Thoracic aorta (tissue), 2 donors: ENCODE measurements at regions not wholly inside any gene's neighbourhood (a gene's known extent, or its start where the extent isn't known, plus 50 kb on each side); places are given as distances from the start of the nearest gene placed in this dataset.

Experiments
- ATAC-seq: fragments of 150-250 bp; one replicate; pipeline ENCODE4 v1.8.0; 2017; ENCODE audit warnings: low read depth; ENCODE audit not compliant: insufficient number of reproducible peaks, low FRiP score
- DNase-seq: peaks from one replicate; pipeline ENCODE4 v3.0.0-alpha.2; 2020; ENCODE audit warnings: low spot score
- H3K27ac ChIP-seq, 2 donors: fragments of 200-600 bp; sonication (generic); 1 replicate in 1 of 2; 2 replicates in 1 of 2; pipeline ENCODE4 v1.5.1; 2016; ENCODE audit warnings: mild to moderate bottlenecking in 2 of 2, moderate library complexity in 2 of 2
- H3K27me3 ChIP-seq: fragments of 200-600 bp; sonication (generic); replicated peaks from 2 replicates; pipeline ENCODE4 v1.6.0; 2016; ENCODE audit warnings: mild to moderate bottlenecking; ENCODE audit not compliant: insufficient read depth
- H3K36me3 ChIP-seq: fragments of 200-600 bp; sonication (generic); one replicate; pipeline ENCODE4 v1.5.1; 2016
- H3K4me1 ChIP-seq, 2 donors: fragments of 200-600 bp; sonication (generic); 1 replicate in 1 of 2; 2 replicates in 1 of 2; pipeline versions ENCODE4 v1.5.1 to v1.6.0; 2016; ENCODE audit warnings: low read depth in 2 of 2, mild to moderate bottlenecking in 1 of 2; ENCODE audit not compliant: control insufficient read depth in 1 of 2
- H3K4me3 ChIP-seq: fragments of 200-600 bp; sonication (generic); 2 replicates; pipeline ENCODE4 v1.5.1; 2016; ENCODE audit warnings: mild to moderate bottlenecking
- H3K9me3 ChIP-seq: fragments of 200-600 bp; sonication (generic); 2 replicates; pipeline ENCODE4 v1.5.1; 2016
- TF ChIP-seq, protein P1 (sequence below): fragments of 200-600 bp; sonication (generic); IDR thresholded peaks from one replicate; pipeline ENCODE4 v1.5.1; 2019; ENCODE audit warnings: antibody characterized with exemption

GRCh38 chr3:72255791-72256559 lies 471.0 kb upstream of the PROK2 start:
- Histone ChIP-seq H3K36me3 (no peaks in the 10 kb centered on the region), H3K9me3 (no peaks in the 10 kb centered on the region), H3K4me3 (no peak overlapping the region), H3K27me3 (no peaks in the 10 kb centered on the region), H3K27ac (no peak overlapping the region), H3K4me1 (peaks cover 14 to 44% of the 10 kb centered on the region in 2 donors)
- DNase-seq = no peak
- no peak for ATAC-seq
- TF ChIP-seq, protein P1, sequence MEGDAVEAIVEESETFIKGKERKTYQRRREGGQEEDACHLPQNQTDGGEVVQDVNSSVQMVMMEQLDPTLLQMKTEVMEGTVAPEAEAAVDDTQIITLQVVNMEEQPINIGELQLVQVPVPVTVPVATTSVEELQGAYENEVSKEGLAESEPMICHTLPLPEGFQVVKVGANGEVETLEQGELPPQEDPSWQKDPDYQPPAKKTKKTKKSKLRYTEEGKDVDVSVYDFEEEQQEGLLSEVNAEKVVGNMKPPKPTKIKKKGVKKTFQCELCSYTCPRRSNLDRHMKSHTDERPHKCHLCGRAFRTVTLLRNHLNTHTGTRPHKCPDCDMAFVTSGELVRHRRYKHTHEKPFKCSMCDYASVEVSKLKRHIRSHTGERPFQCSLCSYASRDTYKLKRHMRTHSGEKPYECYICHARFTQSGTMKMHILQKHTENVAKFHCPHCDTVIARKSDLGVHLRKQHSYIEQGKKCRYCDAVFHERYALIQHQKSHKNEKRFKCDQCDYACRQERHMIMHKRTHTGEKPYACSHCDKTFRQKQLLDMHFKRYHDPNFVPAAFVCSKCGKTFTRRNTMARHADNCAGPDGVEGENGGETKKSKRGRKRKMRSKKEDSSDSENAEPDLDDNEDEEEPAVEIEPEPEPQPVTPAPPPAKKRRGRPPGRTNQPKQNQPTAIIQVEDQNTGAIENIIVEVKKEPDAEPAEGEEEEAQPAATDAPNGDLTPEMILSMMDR = no peak

- no peak for DNase-seq
- peak; percentile 69 for ATAC-seq
These were observed 470.2 kb upstream of the PROK2 start for GRCh38 chr3:72255191-72255590.

DNA sequence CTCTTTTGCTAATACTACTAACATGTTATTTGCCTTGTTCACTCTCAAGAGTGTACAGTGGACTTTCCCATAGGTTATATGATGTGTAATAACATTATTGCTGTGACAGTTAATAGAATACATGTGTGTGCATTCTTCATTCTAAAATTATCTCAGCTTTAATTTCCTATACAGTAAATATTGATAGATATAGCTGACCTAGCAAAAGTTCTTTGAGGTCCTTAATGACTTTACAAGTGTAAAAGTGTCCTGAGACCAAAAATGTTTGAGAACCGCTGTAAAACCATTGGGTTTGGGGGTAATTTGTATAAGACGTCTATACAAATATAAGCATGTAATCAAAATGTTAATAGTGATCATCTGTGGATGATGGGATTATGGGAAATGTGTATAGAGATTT lies 469.5 kb upstream of the PROK2 start:
- Histone ChIP-seq H3K4me3 (no peak overlapping the region), H3K4me1 (peaks cover 14 to 36% of the 10 kb centered on the region in 2 donors), H3K27ac (no peak overlapping the region), H3K36me3 (no peaks in the 10 kb centered on the region), H3K9me3 (no peaks in the 10 kb centered on the region), H3K27me3 (no peaks in the 10 kb centered on the region)
- TF ChIP-seq, protein P1 = no peak
- ATAC-seq (no peak), DNase-seq (no peak)

More at GRCh38 chr3:72255191-72255590, 470.2 kb upstream of the PROK2 start:
- peaks cover 14 to 36% of the 10 kb centered on the region in 2 donors for H3K4me1 ChIP-seq
- no peak overlapping the region for H3K4me3 ChIP-seq
- no peaks in the 10 kb centered on the region for H3K27me3 ChIP-seq
- H3K36me3 ChIP-seq = no peaks in the 10 kb centered on the region
- no peaks in the 10 kb centered on the region for H3K9me3 ChIP-seq
- H3K27ac ChIP-seq = no peak overlapping the region
- TF ChIP-seq, protein P1 = no peak

- Histone ChIP-seq H3K36me3 (no peaks in the 10 kb centered on the region), H3K27ac (no peak overlapping the region), H3K4me1 (peaks cover 9 to 39% of the 10 kb centered on the region in 2 donors), H3K4me3 (no peak overlapping the region), H3K9me3 (no peaks in the 10 kb centered on the region), H3K27me3 (no peaks in the 10 kb centered on the region)
- ATAC-seq (no peak), DNase-seq (no peak)
- TF ChIP-seq, protein P1 = no peak
These were observed 465.8 kb upstream of the PROK2 start for GRCh38 chr3:72250725-72251124.

- DNase-seq = no peak
- Histone ChIP-seq H3K4me3 (no peak overlapping the region), H3K27ac (no peak overlapping the region), H3K4me1 (peaks cover 16 to 47% of the 10 kb centered on the region in 2 donors), H3K27me3 (no peaks in the 10 kb centered on the region), H3K9me3 (no peaks in the 10 kb centered on the region), H3K36me3 (no peaks in the 10 kb centered on the region)
- TF ChIP-seq, protein P1 = no peak
- no peak for ATAC-seq
These were observed 463.9 kb upstream of the PROK2 start for GRCh38 chr3:72248869-72249268.
